HL-60 (cell line): ENCODE measurements at regions not wholly inside any gene's neighbourhood (a gene's known extent, or its start where the extent isn't known, plus 50 kb on each side); places are given as distances from the start of the nearest gene placed in this dataset.

ENCODE experiments used
- CTCF ChIP-seq: IDR thresholded peaks from one replicate; pipeline ENCODE4 v1.5.1; 2011; ENCODE audit warnings: low read length, control low read depth, inconsistent platforms; ENCODE audit not compliant: insufficient read depth
- GABPA ChIP-seq: IDR thresholded peaks from 2 replicates; pipeline ENCODE4 v1.6.1; 2012; ENCODE audit warnings: low read depth
- POLR2AphosphoS5 ChIP-seq: IDR thresholded peaks from 2 replicates; pipeline ENCODE4 v1.6.1; 2012; ENCODE audit warnings: low read depth
- REST ChIP-seq: IDR thresholded peaks from 2 replicates; pipeline ENCODE4 v1.6.1; 2012; ENCODE audit warnings: low read depth; ENCODE audit not compliant: insufficient replicate concordance

GRCh38 chr7:82616059-82616728 lies 172.6 kb upstream of the CACNA2D1 start:
- TF ChIP-seq CTCF (no peak), REST (no peak), POLR2AphosphoS5 (no peak), GABPA (no peak)
